Panc1 (cell line): ENCODE measurements at regions not wholly inside any gene's neighbourhood (a gene's known extent, or its start where the extent isn't known, plus 50 kb on each side); places are given as distances from the start of the nearest gene placed in this dataset.

Source experiments
- POLR2AphosphoS5 ChIP-seq: IDR thresholded peaks from 2 replicates; pipeline ENCODE4 v1.6.1; 2012; ENCODE audit warnings: mild to moderate bottlenecking, low read depth, low read length, moderate library complexity
- SIN3A ChIP-seq: IDR thresholded peaks from 2 replicates; pipeline ENCODE4 v1.6.1; 2012; ENCODE audit warnings: low read depth, mild to moderate bottlenecking, low read length, moderate library complexity, borderline replicate concordance; ENCODE audit not compliant: insufficient read depth
- TF ChIP-seq, protein P1 (sequence below): fragments of 450-650 bp; IDR thresholded peaks from 2 replicates; pipeline ENCODE4 v1.5.1; 2017; ENCODE audit warnings: mild to moderate bottlenecking

GRCh38 chr12:75577812-75578211 lies 66.4 kb upstream of the KRR1 start:
- TF ChIP-seq, protein P1, sequence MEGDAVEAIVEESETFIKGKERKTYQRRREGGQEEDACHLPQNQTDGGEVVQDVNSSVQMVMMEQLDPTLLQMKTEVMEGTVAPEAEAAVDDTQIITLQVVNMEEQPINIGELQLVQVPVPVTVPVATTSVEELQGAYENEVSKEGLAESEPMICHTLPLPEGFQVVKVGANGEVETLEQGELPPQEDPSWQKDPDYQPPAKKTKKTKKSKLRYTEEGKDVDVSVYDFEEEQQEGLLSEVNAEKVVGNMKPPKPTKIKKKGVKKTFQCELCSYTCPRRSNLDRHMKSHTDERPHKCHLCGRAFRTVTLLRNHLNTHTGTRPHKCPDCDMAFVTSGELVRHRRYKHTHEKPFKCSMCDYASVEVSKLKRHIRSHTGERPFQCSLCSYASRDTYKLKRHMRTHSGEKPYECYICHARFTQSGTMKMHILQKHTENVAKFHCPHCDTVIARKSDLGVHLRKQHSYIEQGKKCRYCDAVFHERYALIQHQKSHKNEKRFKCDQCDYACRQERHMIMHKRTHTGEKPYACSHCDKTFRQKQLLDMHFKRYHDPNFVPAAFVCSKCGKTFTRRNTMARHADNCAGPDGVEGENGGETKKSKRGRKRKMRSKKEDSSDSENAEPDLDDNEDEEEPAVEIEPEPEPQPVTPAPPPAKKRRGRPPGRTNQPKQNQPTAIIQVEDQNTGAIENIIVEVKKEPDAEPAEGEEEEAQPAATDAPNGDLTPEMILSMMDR = no peak
- TF ChIP-seq POLR2AphosphoS5 = no peak
- no peak for TF ChIP-seq SIN3A
